Calu3 (cell line): ENCODE measurements at regions not wholly inside any gene's neighbourhood (a gene's known extent, or its start where the extent isn't known, plus 50 kb on each side); places are given as distances from the start of the nearest gene placed in this dataset.

Source experiments
- BruUV-seq: library from RNA; stranded (reverse); fragments of 400-500 nt; replicated peaks from 2 replicates; lab custom pipeline; 2021; lab: Mats Ljungman, UMichigan
- CTCF ChIA-PET: fragments of 300-600 bp; sonication (Branson Sonifier 250); formaldehyde crosslinking; loops from one replicate; lab custom pipeline; 2022; ENCODE audit warnings: antibody characterized with exemption; lab: Charles Lee
- DNase-seq: peaks from one replicate; pipeline ENCODE4 v3.0.0; 2022
- H3K27ac Mint-ChIP-seq: one replicate; pipeline ENCODE4 v1.8.0; 2022; ENCODE audit warnings: mixed read lengths; ENCODE audit not compliant: unreplicated experiment
- H3K27me3 Mint-ChIP-seq: one replicate; pipeline ENCODE4 v1.8.0; 2022; ENCODE audit warnings: mixed read lengths; ENCODE audit not compliant: unreplicated experiment
- H3K36me3 Mint-ChIP-seq: one replicate; pipeline ENCODE4 v1.8.0; 2022; ENCODE audit warnings: mild to moderate bottlenecking, moderate library complexity, mixed read lengths; ENCODE audit not compliant: insufficient read depth, unreplicated experiment
- H3K4me1 Mint-ChIP-seq: one replicate; pipeline ENCODE4 v1.8.0; 2022; ENCODE audit warnings: mild to moderate bottlenecking, low read depth, mixed read lengths; ENCODE audit not compliant: unreplicated experiment
- H3K4me3 Mint-ChIP-seq: one replicate; pipeline ENCODE4 v1.8.0; 2022; ENCODE audit warnings: mild to moderate bottlenecking, low read depth, moderate library complexity, mixed read lengths; ENCODE audit not compliant: unreplicated experiment
- H3K9me3 Mint-ChIP-seq: one replicate; pipeline ENCODE4 v1.8.0; 2022; ENCODE audit warnings: low read depth, mixed read lengths; ENCODE audit not compliant: unreplicated experiment
- intact Hi-C: fragments of 100-400 bp; cut with micrococcal nuclease; formaldehyde crosslinking; loops from one replicate; pipeline ENCODE4 v1.10.0; 2022; ENCODE audit not compliant: unreplicated experiment
- TF ChIP-seq, protein P1 (sequence below): fragments of 200-600 bp; IDR thresholded peaks from one replicate; pipeline ENCODE4 v1.8.0; 2022; ENCODE audit warnings: antibody characterized with exemption; ENCODE audit not compliant: unreplicated experiment

DNA sequence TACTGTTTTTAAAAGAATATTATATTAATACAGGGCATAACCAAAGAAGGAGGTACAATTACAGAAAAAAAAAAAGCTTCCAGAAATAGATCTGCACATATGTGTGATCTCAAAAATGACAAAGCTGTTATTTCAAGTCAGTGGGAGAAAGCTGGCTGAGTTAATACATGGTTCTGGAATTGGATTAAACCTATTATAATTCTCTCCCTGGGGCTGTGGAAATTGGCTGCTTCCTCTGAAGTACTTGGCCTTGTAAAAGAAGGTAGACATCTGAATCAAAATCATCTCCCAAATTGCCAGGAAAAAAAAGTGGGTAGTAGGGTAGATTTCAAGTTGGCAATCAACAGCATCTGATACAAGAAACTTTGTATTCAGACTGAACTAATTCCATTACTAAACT lies 723.9 kb upstream of the ALCAM start:
- H3K9me3 Mint-ChIP-seq = no peaks in the 10 kb centered on the region
- CTCF ChIA-PET = no interaction called here
- no peak overlapping the region for H3K4me3 Mint-ChIP-seq
- DNase-seq = no peak
- TF ChIP-seq, protein P1, sequence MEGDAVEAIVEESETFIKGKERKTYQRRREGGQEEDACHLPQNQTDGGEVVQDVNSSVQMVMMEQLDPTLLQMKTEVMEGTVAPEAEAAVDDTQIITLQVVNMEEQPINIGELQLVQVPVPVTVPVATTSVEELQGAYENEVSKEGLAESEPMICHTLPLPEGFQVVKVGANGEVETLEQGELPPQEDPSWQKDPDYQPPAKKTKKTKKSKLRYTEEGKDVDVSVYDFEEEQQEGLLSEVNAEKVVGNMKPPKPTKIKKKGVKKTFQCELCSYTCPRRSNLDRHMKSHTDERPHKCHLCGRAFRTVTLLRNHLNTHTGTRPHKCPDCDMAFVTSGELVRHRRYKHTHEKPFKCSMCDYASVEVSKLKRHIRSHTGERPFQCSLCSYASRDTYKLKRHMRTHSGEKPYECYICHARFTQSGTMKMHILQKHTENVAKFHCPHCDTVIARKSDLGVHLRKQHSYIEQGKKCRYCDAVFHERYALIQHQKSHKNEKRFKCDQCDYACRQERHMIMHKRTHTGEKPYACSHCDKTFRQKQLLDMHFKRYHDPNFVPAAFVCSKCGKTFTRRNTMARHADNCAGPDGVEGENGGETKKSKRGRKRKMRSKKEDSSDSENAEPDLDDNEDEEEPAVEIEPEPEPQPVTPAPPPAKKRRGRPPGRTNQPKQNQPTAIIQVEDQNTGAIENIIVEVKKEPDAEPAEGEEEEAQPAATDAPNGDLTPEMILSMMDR = no peak
- no peaks in the 10 kb centered on the region for H3K27me3 Mint-ChIP-seq
- intact Hi-C loops = loop anchor here (2.0 kb wide), 1 partner anchor 74 kb away; no protein-coding TSS in a partner anchor
- H3K36me3 Mint-ChIP-seq = no peaks in the 10 kb centered on the region
- no TSS peak for BruUV-seq
- H3K4me1 Mint-ChIP-seq = no peaks in the 10 kb centered on the region
- no peak overlapping the region for H3K27ac Mint-ChIP-seq

DNA sequence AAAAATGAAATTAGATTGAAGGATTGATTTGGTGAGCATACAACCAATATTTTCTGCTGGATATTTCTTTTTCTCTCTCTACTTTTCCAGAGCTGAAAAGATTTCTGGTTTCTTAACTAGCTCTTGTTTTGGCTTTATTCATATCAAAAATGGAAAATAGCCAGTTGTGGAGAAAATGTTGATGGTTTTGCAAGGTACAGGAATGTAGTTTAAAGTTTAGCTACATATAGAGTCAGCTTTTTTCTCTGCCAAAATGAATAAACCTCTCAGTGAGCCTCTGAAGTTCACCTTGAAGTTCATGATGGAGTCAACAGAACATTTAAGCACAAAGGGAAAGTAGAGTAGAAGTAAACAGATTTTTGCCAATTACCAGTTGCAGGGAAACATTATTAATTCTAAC lies 720.5 kb upstream of the ALCAM start:
- Mint-ChIP-seq H3K9me3 (no peaks in the 10 kb centered on the region), H3K36me3 (no peaks in the 10 kb centered on the region), H3K4me3 (no peak overlapping the region), H3K4me1 (peaks cover 8% of the 10 kb centered on the region), H3K27me3 (no peaks in the 10 kb centered on the region), H3K27ac (no peak overlapping the region)
- DNase-seq = no peak
- intact Hi-C loops = no loop called here
- TF ChIP-seq, protein P1 = no peak
- CTCF ChIA-PET = no interaction called here
- BruUV-seq = no TSS peak

DNA sequence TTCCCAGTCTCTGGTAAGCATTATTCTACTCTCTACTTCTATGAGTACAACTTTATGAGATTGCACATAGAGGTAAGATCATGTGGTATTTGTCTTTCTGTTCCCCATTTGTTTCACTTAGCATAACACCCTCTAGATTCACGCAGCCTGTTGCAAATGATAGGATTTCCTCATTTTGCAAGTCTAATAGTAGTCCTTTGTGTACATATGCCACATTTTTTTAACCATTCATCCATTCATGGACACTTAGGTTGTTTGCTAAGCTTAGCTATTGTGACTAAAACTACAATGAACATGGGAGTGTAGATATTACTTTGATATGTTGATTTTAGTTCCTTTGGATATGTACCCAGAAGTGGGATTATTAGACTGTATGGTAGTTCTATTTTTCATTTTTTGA lies 717.9 kb upstream of the ALCAM start:
- TF ChIP-seq, protein P1 = no peak
- intact Hi-C loops = no loop called here
- H3K27me3 Mint-ChIP-seq = no peaks in the 10 kb centered on the region
- H3K27ac Mint-ChIP-seq = no peak overlapping the region
- peaks cover 8% of the 10 kb centered on the region for H3K4me1 Mint-ChIP-seq
- no peaks in the 10 kb centered on the region for H3K9me3 Mint-ChIP-seq
- H3K36me3 Mint-ChIP-seq = no peaks in the 10 kb centered on the region
- CTCF ChIA-PET = no interaction called here
- no peak for DNase-seq
- H3K4me3 Mint-ChIP-seq = no peak overlapping the region
- no TSS peak for BruUV-seq

DNA sequence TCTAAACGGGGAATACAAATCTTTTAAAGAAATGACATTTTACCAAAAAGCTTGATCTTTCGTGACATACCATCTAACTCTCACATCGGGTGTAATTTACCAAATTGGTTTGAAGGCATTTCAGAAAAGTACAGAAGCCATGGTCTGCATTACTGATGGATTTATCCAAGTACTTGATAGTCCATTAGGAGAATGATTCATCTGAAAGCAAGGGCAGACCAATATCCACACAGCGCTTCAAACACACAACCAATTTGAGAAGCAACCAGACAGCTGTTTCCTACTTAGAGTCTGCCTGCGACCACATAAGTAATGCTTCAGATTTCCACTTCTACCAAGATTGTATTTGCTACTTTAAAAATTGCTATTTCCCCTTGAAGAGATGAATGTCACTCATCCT lies 697.6 kb upstream of the ALCAM start:
- Mint-ChIP-seq H3K4me1 (no peaks in the 10 kb centered on the region), H3K36me3 (no peaks in the 10 kb centered on the region), H3K9me3 (no peaks in the 10 kb centered on the region), H3K27ac (no peak overlapping the region), H3K4me3 (no peak overlapping the region), H3K27me3 (no peaks in the 10 kb centered on the region)
- CTCF ChIA-PET = no interaction called here
- intact Hi-C loops = no loop called here
- BruUV-seq = no TSS peak
- TF ChIP-seq, protein P1 = no peak
- no peak for DNase-seq
